ENCODE measurements at regions not wholly inside any gene's neighbourhood (a gene's known extent, or its start where the extent isn't known, plus 50 kb on each side); places are given as distances from the start of the nearest gene placed in this dataset.
A peak's percentile ranks its signal among the peaks of the same experiment; 100 is the strongest.

DNA sequence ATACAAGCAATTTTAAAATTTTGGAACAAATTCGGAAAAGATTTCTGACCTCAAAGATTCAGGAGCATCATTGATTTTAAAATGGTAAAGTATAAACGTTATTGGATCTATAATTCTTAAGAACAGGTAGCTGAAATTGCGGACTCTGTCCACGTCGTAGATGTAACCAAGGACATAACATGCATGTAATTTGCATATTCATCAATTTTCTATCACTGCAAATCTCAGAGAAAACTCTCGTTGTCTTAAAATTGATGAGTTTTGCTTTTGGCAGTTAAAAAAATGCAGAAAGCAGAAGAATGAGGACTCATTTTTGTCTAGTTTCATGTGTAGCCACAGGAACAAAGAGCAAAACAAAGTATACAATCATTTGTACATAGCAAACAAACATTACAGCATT is 1094.4 kb downstream of the SI start:
- no peak for DNase-seq (ENCODE audit: low read depth)
- in situ Hi-C loops (cut with HindIII; ENCODE audit: low pct_unique_long_range_greater_than_20kb, low sequenced_read_pairs), result no loop called here

DNA sequence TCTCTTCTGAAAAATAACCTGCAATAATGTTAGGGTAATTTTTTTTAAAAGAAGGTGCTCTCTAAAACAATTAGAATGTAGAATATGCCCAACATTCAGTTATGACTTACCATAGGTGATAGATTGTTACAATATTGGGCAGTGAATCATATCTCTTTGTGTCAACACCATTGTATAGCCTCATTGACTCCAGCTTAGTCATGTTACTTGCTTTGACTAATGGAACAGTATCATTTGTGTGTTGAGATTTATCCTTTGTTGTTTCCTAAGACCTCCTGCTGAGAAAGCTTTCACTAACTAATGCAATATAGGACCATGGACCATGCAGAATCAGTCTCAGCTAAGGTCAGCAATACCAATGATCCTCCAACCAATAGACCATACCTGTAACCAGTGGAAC is 1106.4 kb downstream of the SI start:
- in situ Hi-C loops (cut with HindIII; ENCODE audit: low pct_unique_long_range_greater_than_20kb, low sequenced_read_pairs), result no loop called here
- DNase-seq (ENCODE audit: low read depth), result no peak

DNA sequence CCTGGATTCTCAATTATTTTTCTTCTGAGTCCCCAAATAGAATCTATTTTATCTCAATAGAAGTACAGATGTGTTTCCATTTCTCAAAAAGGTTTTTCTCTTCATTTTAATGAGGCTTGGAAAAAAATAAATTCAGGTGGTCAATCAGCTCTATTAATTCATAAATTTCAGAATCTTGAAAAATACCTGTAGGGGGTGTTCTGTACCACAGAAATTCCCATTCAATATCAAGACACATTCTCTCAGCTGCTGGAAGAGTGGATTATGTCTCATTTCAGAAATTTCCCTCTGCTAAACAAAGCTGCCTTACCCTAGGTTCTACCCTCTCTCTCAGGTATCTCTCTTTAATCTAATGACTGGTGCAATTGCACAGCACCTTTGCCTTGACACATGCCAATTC is 1121.2 kb downstream of the SI start:
- in situ Hi-C loops (cut with HindIII; ENCODE audit: low pct_unique_long_range_greater_than_20kb, low sequenced_read_pairs), result no loop called here
- DNase-seq (ENCODE audit: low read depth), result no peak

DNA sequence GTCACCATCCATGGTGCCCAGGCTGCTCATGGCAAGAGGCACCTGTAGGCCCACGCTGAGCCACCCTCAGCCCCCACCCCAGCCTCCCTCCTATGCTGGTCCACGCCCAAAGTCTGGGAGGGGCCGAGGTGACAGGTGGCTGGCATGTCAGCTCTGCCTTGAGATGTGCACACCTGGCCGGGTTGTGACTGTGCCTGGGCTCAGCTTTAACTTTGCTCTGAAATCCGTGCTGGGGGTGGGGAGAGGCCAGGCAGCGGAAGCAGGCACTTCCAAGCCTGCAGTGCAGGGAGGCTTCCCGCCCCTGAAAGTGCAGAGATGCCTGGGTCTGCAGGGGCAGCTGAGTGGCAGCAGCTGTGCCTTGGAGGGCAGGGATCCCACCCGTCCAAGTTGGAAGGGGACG is 1124.8 kb downstream of the SI start:
- in situ Hi-C loops (cut with HindIII; ENCODE audit: low pct_unique_long_range_greater_than_20kb, low sequenced_read_pairs), result no loop called here
- DNase-seq (ENCODE audit: low read depth), result no peak

DNA sequence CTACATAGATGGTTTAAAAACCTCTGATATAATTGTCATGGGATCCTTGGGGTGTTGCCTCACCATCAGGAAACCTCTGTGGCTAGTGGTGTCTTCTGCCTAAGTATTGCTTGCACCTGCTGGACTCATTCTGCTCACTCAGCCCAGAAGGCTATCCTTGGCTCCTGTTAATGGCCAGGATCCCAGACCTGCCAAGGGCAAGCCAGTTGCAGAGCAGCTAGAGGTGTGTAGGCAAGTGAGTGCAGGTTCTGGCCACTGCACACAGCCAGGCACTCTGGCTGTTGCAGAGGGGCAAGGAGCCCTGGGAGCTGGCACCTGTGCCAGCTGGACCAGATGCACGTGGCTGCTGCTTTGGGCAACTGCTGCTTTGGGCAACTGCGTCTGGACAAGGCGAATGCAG is 1125.8 kb downstream of the SI start:
- in situ Hi-C loops (cut with HindIII; ENCODE audit: low pct_unique_long_range_greater_than_20kb, low sequenced_read_pairs), result no loop called here
- DNase-seq (ENCODE audit: low read depth), result no peak

DNA sequence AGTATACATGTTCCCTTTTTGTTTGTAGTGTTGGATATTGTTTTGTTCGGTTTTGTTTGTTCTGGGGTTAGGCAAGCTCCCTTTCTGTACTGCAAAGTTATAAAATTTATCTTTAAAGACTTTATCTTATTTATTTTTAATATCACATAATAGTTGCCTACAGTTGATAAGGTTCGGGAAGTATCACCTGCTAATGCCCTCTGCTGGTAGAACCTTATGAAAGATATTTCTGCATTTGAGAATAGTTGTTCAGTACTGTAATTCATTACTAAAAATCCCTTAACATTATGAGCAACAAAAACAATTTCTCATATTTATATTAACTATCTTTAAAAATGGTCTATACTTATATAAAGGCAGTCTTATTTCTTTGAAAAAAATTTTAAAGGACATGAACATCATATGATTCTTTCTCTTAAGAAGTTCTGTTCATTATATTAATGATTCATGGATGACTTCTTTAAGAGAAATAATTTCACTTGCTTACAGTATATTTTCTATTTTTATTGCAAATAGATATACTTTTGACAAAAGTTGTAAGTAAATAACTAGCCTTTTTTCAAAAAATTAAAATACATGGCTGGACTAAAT is 1126.8 kb downstream of the SI start:
- no peak for DNase-seq (ENCODE audit: low read depth)
- in situ Hi-C loops (cut with HindIII; ENCODE audit: low pct_unique_long_range_greater_than_20kb, low sequenced_read_pairs), result no loop called here

DNA sequence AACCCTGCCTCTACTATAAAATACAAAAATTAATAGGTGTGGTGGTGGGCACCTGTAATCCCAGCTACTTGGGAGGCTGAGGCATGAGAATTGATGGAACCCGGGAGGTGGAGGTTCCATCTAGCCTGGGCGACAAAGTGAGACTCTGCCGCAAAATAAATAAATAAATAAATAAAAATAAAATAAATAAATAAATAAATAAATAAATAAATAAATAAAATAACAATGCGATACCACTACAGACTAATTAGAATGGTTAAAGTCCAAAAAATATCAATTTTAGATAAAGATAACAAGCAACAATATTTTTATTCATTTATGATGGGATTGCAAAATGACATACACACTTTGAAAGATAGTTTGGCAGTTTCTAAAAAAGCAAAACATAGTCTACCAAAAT is 1131.5 kb downstream of the SI start:
- in situ Hi-C loops (cut with HindIII; ENCODE audit: low pct_unique_long_range_greater_than_20kb, low sequenced_read_pairs), result no loop called here

DNA sequence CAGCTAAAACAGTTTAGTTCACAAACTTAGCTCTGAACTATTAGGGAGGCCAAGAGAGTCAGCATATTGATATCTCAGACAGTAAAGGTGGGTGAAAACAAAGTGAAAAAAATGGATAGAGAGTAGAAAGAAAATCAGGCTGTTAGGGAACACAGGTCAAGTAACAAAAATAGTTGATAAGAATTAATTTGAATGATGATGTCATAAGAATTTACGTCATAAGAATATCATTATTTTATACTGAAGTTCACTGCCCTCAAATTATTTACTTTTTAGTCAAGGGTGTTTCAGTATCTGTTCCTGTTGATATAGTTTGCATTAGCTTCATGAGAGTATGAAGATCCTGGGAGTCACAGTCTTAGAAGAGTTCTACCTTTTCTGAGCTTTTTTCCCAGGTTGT is 1134.6 kb downstream of the SI start:
- in situ Hi-C loops (cut with HindIII; ENCODE audit: low pct_unique_long_range_greater_than_20kb, low sequenced_read_pairs), result no loop called here
- no peak for DNase-seq (ENCODE audit: low read depth)

More for the DNA sequence above, 1131.5 kb downstream of the SI start:
- no peak for DNase-seq (ENCODE audit: low read depth)

DNA sequence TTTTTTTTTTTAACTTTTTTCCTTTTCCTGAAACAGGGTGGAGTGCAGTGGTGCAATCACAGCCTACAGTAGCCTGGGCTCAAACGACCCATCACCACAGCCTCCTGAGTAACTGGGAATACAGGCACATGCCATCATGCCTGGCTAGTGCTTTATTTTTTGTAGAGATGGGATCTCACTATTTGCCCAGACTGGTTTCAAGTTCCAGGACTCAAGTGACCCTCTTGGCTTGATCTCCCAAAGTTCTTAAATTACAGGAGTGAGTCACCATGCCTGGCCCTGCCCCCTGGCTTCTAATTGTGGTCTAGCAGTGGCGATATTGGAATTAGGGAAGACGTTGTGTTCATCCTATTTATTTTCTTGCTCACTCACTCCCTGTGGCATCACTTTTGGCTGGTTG is 1138.4 kb downstream of the SI start:
- DNase-seq (ENCODE audit: low read depth), result peak; percentile 39
- in situ Hi-C loops (cut with HindIII; ENCODE audit: low pct_unique_long_range_greater_than_20kb, low sequenced_read_pairs), result no loop called here

DNA sequence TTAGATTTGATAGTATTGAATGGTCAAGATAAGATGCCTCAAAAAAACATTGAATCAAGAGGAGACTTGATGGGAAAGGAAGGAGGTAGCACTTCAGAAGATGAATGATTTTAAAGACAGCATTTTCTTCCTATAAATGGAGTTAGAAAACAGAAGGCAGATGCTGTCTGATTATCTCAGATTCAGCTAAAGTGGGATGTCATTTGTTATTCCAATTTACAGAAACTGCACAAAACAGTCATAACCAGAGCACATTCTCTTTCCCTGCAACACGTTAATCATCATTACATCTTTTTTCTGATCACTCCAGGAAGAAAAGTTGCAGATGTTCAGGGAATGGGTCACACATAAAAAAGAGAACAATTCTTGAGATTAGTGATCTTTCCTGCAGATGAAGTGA is 1141.8 kb downstream of the SI start:
- DNase-seq (ENCODE audit: low read depth), result no peak
- in situ Hi-C loops (cut with HindIII; ENCODE audit: low pct_unique_long_range_greater_than_20kb, low sequenced_read_pairs), result no loop called here

DNA sequence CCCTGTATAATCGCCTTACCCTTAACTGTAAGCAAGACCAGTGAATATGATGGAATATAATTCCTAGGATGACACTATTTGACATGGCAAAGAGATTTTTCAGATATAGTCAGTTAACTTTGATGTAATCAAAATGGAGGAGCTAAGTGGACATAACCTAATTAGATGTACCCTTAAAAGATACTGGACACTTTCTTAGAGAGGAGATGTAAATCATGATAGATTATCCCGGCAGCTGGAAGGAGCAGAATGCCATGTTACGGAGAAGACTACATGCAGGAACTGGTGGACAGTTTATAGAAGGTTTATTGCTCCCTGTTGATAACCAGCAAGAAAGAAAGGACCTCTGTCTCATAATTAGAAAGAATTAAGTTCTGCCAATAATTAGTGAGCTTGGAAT is 1142.9 kb downstream of the SI start:
- DNase-seq (ENCODE audit: low read depth), result no peak
- in situ Hi-C loops (cut with HindIII; ENCODE audit: low pct_unique_long_range_greater_than_20kb, low sequenced_read_pairs), result no loop called here

DNA sequence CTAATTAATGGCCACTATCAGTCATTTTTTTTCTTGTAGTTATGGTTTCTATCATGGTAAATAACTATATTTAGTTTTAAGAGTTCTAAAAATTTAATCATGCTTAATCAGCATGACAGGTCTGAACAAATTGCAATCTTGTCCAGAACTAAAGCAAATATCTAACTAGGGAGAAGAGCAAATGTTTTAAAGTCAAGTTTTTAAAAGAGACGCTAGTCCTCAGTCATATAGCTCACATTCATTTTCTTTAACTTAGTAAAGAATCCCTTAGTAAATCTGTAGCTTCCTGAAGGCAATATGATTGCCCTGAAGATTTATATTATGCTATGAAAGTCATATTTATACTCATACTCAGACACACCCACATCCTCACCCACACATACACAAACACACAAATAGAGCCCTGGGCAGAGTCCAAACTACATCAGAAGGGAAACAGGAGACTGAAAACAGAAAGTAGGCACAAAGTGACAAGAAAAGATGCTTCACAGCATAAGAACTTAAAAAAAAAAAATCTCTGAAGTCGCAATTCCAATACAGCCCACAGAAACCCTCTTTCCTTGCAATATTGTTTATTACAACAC is 1149.1 kb downstream of the SI start:
- no peak for DNase-seq (ENCODE audit: low read depth)
- in situ Hi-C loops (cut with HindIII; ENCODE audit: low pct_unique_long_range_greater_than_20kb, low sequenced_read_pairs), result no loop called here

DNA sequence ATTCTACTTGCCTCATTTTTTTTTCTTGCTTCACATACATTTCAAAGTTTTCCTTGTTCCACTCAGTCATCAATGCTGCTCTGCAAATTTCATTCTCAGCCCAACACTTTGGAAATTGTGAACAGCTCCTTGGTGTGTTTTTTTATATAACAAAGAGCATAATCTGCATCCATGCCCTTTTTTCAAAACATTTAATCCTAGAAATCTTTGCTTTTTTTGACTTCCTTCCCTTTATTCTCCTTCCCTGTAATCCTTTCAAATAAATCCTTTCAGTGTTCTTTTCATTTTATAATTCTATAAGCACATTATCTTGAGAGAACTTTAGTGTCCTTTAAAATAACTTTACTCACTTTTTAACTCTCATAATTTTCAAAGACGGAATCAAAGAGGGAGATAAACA is 1150.8 kb downstream of the SI start:
- no peak for DNase-seq (ENCODE audit: low read depth)
- in situ Hi-C loops (cut with HindIII; ENCODE audit: low pct_unique_long_range_greater_than_20kb, low sequenced_read_pairs), result no loop called here

DNA sequence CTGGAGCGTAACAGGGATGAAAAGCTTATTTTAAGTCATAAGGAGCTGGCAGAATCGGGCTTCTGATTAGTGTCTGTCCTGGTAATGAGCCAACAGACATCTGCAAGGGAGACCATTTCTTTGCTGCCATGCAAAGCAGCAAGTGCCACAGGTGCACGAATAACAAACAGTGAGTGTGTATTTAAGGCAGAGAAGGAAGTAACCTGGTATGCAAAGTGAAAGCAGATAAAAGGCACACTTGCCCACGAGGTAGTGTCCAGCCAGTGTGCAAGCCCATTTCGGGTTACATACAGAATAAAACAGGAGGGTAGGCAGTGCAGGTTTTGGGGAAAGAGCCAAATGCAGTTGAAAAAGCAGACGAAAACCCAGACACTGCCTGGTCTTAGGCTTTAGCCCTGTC is 1153.7 kb downstream of the SI start:
- in situ Hi-C loops (cut with HindIII; ENCODE audit: low pct_unique_long_range_greater_than_20kb, low sequenced_read_pairs), result no loop called here
- no peak for DNase-seq (ENCODE audit: low read depth)

DNA sequence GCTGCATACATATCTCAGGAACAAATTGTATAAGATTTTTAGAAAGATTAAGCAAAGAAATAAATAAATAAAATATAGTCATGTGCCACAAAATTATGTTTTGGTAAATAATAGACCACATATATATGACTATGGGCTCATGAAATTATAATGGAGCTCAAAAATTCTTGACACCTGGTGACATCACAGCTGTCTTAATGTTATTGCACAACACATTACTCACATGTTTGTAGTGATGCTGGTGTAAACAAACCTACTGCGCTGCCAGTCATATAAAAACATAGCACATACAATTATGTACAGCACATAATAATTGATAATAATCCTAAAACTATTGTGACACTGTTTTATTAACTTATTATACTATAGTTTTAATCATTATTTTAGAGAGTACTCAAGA is 1159.1 kb downstream of the SI start:
- in situ Hi-C loops (cut with HindIII; ENCODE audit: low pct_unique_long_range_greater_than_20kb, low sequenced_read_pairs), result no loop called here
- DNase-seq (ENCODE audit: low read depth), result no peak

DNA sequence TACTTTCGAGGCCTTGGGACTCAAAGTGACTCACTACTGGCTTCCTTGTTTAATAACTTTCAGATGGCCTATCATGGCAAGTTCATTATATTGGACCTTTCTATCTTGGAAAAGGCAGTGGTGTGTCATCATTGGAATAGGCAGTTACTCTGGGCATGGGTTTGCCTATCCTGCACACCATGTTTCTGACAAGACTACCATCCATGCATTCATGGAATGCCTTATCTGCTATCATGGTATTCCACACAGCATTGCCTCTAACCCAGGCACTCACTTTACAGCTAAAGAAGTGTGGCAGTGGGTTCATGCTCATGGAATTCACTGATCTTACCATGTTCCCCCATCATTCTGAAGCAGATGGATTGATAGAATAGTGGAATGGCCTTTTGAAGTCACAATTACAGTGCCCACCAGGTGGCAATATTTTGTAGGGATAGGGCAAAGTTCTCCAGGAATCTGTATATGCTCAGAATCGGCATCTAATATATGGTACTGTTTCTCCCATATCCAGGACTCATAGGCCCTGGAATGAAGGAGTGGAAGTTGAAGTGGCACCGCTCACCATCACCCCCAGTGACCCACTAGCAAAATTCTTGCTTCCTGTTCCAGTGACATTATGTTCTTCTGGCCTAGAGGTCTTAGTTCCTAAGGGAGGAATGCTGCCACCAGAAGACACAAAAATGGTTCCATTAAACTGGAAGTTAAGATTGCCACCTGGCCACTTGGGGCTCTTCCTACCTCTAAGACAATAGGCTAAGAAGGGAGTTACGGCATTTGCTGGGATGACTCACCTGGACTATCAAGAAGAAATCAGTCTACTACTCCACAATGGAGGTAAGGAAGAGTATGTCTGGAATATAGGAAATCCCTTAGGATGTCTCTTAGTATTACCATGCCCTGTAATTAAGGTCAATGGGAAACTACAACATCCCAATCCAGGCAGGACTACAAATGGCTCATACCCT is 1161.4 kb downstream of the SI start:
- DNase-seq (ENCODE audit: low read depth), result peak; percentile 15
- in situ Hi-C loops (cut with HindIII; ENCODE audit: low pct_unique_long_range_greater_than_20kb, low sequenced_read_pairs), result no loop called here

DNA sequence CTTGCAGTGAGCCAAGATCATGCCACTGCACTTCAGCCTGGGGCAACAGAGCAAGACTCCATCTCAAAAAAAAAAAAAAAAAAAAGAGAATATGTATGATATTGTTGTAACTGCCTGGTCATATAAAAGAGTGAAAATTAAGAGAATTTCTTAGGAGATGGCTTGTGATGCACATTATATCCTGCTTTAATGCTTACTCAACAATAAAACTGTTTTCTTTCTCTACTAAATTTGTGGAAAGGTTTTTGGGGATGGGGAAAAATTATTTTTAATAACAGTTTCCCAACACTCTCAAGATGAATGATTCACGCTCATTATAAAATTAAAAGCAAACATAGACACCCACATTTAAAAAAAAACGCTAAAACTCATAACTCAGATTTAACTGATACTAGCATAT is 1163.0 kb downstream of the SI start:
- in situ Hi-C loops (cut with HindIII; ENCODE audit: low pct_unique_long_range_greater_than_20kb, low sequenced_read_pairs), result no loop called here
- DNase-seq (ENCODE audit: low read depth), result no peak

DNA sequence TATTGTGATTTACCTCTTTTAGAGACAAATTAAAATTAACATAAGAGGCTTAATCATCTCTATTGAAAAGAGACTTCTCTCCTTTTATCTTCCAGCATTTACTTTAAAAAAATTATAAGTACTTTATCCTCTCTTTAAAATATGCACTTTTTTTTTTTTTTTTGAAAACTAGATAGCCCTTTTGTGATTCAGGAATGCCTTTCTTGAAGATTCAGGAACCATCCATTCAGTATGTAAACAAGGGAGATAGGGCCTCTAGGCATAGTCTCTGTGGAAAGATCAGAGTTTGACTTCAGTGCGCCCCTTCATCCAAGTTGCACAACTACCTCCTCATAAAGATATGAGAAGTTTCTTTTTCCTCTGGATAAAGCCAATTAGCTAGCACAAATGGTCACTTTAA is 1163.7 kb downstream of the SI start:
- no peak for DNase-seq (ENCODE audit: low read depth)
- in situ Hi-C loops (cut with HindIII; ENCODE audit: low pct_unique_long_range_greater_than_20kb, low sequenced_read_pairs), result no loop called here

DNA sequence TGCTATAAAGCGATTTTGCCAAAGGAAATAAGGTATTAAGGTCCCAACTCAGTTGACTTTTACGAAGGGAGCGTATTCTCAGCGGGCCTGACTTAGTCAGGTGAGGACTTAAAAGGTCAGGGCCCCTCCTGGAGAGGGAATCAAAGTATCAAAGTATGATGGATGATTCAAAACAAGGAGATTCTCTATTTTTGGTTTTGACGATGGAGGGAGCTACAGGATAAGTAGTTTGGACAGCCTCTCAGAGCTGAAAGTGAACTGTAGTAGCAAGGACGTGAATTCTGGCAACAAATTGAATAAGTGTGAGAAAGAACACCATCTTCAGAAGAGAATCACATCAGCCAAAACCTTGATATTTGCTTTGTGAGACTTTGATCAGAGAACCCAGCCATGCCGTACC is 1186.5 kb downstream of the SI start:
- in situ Hi-C loops (cut with HindIII; ENCODE audit: low pct_unique_long_range_greater_than_20kb, low sequenced_read_pairs), result no loop called here
- DNase-seq (ENCODE audit: low read depth), result no peak

DNA sequence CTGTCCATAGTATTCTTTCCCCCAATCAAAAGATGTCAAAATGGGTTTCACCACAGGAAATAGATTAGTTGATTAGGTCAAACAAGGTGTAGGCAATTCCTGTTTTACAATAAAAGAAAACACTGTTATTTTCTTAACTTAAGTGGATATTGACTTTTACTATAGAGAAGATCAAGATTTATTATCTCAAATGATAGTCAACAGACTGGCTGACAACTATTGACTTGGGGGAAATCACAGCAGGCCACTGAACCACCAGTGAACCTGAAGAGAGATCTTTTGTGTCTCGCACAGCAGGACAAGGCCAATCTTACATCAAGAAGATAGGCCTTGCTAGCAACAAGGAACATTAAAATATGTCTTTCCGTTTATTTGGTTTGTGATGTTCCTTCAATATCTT is 1187.6 kb downstream of the SI start:
- in situ Hi-C loops (cut with HindIII; ENCODE audit: low pct_unique_long_range_greater_than_20kb, low sequenced_read_pairs), result no loop called here
- DNase-seq (ENCODE audit: low read depth), result no peak

All from Caki2 (cell line).